HUES6 (cell line): ENCODE measurements at regions not wholly inside any gene's neighbourhood (a gene's known extent, or its start where the extent isn't known, plus 50 kb on each side); places are given as distances from the start of the nearest gene placed in this dataset.

Experiments used
- H3K27ac ChIP-seq: 2 replicates; pipeline ENCODE4 v1.7.0; 2013; ENCODE audit warnings: low read depth, mild to moderate bottlenecking, low read length, inconsistent platforms
- H3K27me3 ChIP-seq: 2 replicates; pipeline ENCODE4 v1.6.1; 2013; ENCODE audit warnings: low read length; ENCODE audit not compliant: control insufficient read depth, insufficient read depth
- H3K36me3 ChIP-seq: 2 replicates; pipeline ENCODE4 v1.6.1; 2013; ENCODE audit warnings: low read length; ENCODE audit not compliant: control insufficient read depth, insufficient read depth
- H3K4me1 ChIP-seq: 2 replicates; pipeline ENCODE4 v1.6.1; 2013; ENCODE audit warnings: low read length; ENCODE audit not compliant: control insufficient read depth, insufficient read depth
- H3K4me3 ChIP-seq: 2 replicates; pipeline ENCODE4 v1.5.1; 2013; ENCODE audit warnings: low read depth, low read length
- H3K9ac ChIP-seq: one replicate; pipeline ENCODE4 v1.6.1; 2013; ENCODE audit warnings: mild to moderate bottlenecking, low read length
- H3K9me3 ChIP-seq: 2 replicates; pipeline ENCODE4 v1.6.1; 2013; ENCODE audit warnings: low read depth, low read length; ENCODE audit not compliant: control insufficient read depth, insufficient read depth

GRCh38 chr16:73725156-73725555 lies 571.5 kb upstream of the PSMD7 start:
- Histone ChIP-seq H3K4me3 (no peak overlapping the region), H3K9me3 (no peaks in the 10 kb centered on the region), H3K9ac (no peak overlapping the region), H3K27ac (no peak overlapping the region), H3K27me3 (no peaks in the 10 kb centered on the region), H3K36me3 (no peaks in the 10 kb centered on the region), H3K4me1 (no peaks in the 10 kb centered on the region)

- Histone ChIP-seq H3K9me3 (no peaks in the 10 kb centered on the region), H3K9ac (no peak overlapping the region), H3K27ac (no peak overlapping the region), H3K4me1 (no peaks in the 10 kb centered on the region), H3K36me3 (no peaks in the 10 kb centered on the region), H3K4me3 (no peak overlapping the region), H3K27me3 (no peaks in the 10 kb centered on the region)
Observed at GRCh38 chr16:73724503-73724902, 572.1 kb upstream of the PSMD7 start.

GRCh38 chr16:73717266-73717974 lies 579.2 kb upstream of the PSMD7 start:
- H3K9ac ChIP-seq, result no peak overlapping the region

GRCh38 chr16:73714976-73715375 lies 581.6 kb upstream of the PSMD7 start:
- no peak overlapping the region for H3K4me3 ChIP-seq
- H3K27me3 ChIP-seq, result no peaks in the 10 kb centered on the region
- no peaks in the 10 kb centered on the region for H3K9me3 ChIP-seq
- no peaks in the 10 kb centered on the region; the same call in none of the 2 replicates for H3K4me1 ChIP-seq
- H3K36me3 ChIP-seq, result no peaks in the 10 kb centered on the region
- H3K27ac ChIP-seq, result no peak overlapping the region
- no peak overlapping the region for H3K9ac ChIP-seq

More at GRCh38 chr16:73717266-73717974, 579.2 kb upstream of the PSMD7 start:
- Histone ChIP-seq H3K27ac (no peak overlapping the region), H3K9me3 (no peaks in the 10 kb centered on the region), H3K27me3 (no peaks in the 10 kb centered on the region), H3K4me3 (no peak overlapping the region), H3K4me1 (no peaks in the 10 kb centered on the region; the same call in 1 of the 2 replicates), H3K36me3 (no peaks in the 10 kb centered on the region)

- Histone ChIP-seq H3K4me1 (no peaks in the 10 kb centered on the region; the same call in none of the 2 replicates), H3K27me3 (no peaks in the 10 kb centered on the region), H3K27ac (no peak overlapping the region), H3K4me3 (no peak overlapping the region), H3K36me3 (no peaks in the 10 kb centered on the region), H3K9me3 (no peaks in the 10 kb centered on the region), H3K9ac (no peak overlapping the region)
Observed at GRCh38 chr16:73713778-73714495, 582.7 kb upstream of the PSMD7 start.

- H3K9ac ChIP-seq, result no peak overlapping the region
- H3K36me3 ChIP-seq, result no peaks in the 10 kb centered on the region
Observed at GRCh38 chr16:73713251-73713650, 583.4 kb upstream of the PSMD7 start.

GRCh38 chr16:73711406-73712080 lies 585.1 kb upstream of the PSMD7 start:
- H3K27ac ChIP-seq, result no peak overlapping the region

More at GRCh38 chr16:73713251-73713650, 583.4 kb upstream of the PSMD7 start:
- H3K27me3 ChIP-seq, result no peaks in the 10 kb centered on the region
- no peak overlapping the region for H3K27ac ChIP-seq
- no peaks in the 10 kb centered on the region for H3K9me3 ChIP-seq
- no peak overlapping the region for H3K4me3 ChIP-seq
- H3K4me1 ChIP-seq, result no peaks in the 10 kb centered on the region; the same call in none of the 2 replicates

GRCh38 chr16:73710526-73710925 lies 586.1 kb upstream of the PSMD7 start:
- Histone ChIP-seq H3K27ac (no peak overlapping the region), H3K9me3 (no peaks in the 10 kb centered on the region), H3K9ac (no peak overlapping the region), H3K4me1 (no peaks in the 10 kb centered on the region; the same call in 1 of the 2 replicates), H3K27me3 (no peaks in the 10 kb centered on the region), H3K36me3 (no peaks in the 10 kb centered on the region), H3K4me3 (no peak overlapping the region)

More at GRCh38 chr16:73711406-73712080, 585.1 kb upstream of the PSMD7 start:
- H3K27me3 ChIP-seq, result no peaks in the 10 kb centered on the region
- no peaks in the 10 kb centered on the region; the same call in 1 of the 2 replicates for H3K4me1 ChIP-seq
- no peaks in the 10 kb centered on the region for H3K36me3 ChIP-seq
- no peak overlapping the region for H3K9ac ChIP-seq
- no peaks in the 10 kb centered on the region for H3K9me3 ChIP-seq
- no peak overlapping the region for H3K4me3 ChIP-seq

- no peaks in the 10 kb centered on the region for H3K36me3 ChIP-seq
- no peak overlapping the region for H3K9ac ChIP-seq
- H3K27me3 ChIP-seq, result no peaks in the 10 kb centered on the region
- H3K4me3 ChIP-seq, result no peak overlapping the region
- H3K9me3 ChIP-seq, result no peaks in the 10 kb centered on the region
- no peak overlapping the region for H3K27ac ChIP-seq
- H3K4me1 ChIP-seq, result no peaks in the 10 kb centered on the region; the same call in 1 of the 2 replicates
Observed at GRCh38 chr16:73707863-73708262, 588.8 kb upstream of the PSMD7 start.

GRCh38 chr16:73703891-73704290 lies 592.7 kb upstream of the PSMD7 start:
- no peak overlapping the region for H3K27ac ChIP-seq
- no peaks in the 10 kb centered on the region for H3K4me1 ChIP-seq
- H3K9ac ChIP-seq, result no peak overlapping the region
- H3K36me3 ChIP-seq, result no peaks in the 10 kb centered on the region
- H3K27me3 ChIP-seq, result no peaks in the 10 kb centered on the region
- H3K9me3 ChIP-seq, result no peaks in the 10 kb centered on the region
- H3K4me3 ChIP-seq, result no peak overlapping the region

GRCh38 chr16:73697336-73697735 lies 599.3 kb upstream of the PSMD7 start:
- no peaks in the 10 kb centered on the region for H3K27me3 ChIP-seq
- no peak overlapping the region for H3K9ac ChIP-seq
- H3K4me3 ChIP-seq, result no peak overlapping the region
- H3K36me3 ChIP-seq, result no peaks in the 10 kb centered on the region
- H3K27ac ChIP-seq, result peak overlapping the region; percentile 55; the same call in 1 of the 2 replicates
- H3K9me3 ChIP-seq, result no peaks in the 10 kb centered on the region
- H3K4me1 ChIP-seq, result peaks cover 10% of the 10 kb centered on the region; the same call in 1 of the 2 replicates
